Panc1 (cell line): ENCODE measurements at regions not wholly inside any gene's neighbourhood (a gene's known extent, or its start where the extent isn't known, plus 50 kb on each side); places are given as distances from the start of the nearest gene placed in this dataset.

ENCODE experiments used
- POLR2AphosphoS5 ChIP-seq: IDR thresholded peaks from 2 replicates; pipeline ENCODE4 v1.6.1; 2012; ENCODE audit warnings: mild to moderate bottlenecking, low read depth, low read length, moderate library complexity
- TF ChIP-seq, protein P1 (sequence below): fragments of 450-650 bp; IDR thresholded peaks from 2 replicates; pipeline ENCODE4 v1.5.1; 2017; ENCODE audit warnings: mild to moderate bottlenecking
- TF ChIP-seq, protein P2 (sequence below), 2 experiments: IDR thresholded peaks; 2 replicates each; pipeline ENCODE4 v1.6.1; 2011 to 2012; ENCODE audit warnings: low read depth in 2 of 2, control low read depth in 1 of 2, low read length in 1 of 2, mild to moderate bottlenecking in 1 of 2, moderate library complexity in 1 of 2; ENCODE audit not compliant: insufficient read depth in 1 of 2

DNA sequence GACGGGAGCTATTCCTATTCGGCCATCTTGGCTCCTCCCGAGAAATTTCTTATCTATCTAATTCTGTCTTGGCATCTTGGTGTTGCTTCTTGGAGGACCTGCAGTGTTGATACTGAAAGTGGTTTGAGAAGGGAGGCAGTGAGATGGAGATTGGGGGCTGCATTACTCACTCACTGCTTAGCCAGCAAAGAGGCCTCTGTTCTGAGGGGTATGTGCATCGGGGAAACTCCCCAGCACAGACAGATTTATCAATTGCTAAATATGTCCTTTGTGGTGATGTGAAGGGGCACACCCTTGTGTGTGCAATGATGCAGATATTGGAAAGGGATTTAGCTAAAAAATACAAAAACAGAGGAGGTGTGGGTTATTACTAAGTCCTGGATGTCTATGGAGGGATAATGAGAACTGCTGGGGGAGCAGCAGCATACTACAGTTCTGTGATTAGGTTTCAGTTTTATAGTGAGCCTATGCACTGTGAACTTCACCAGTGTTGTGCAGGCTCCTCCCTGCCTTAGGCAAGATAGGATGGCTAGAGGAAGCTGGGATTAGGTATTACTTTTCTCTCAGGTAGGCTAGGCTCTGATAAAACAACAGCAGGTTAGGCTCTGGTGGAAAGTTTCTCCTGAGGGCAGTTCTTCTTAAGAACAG lies 279.0 kb downstream of the HS3ST1 start:
- TF ChIP-seq, protein P1, sequence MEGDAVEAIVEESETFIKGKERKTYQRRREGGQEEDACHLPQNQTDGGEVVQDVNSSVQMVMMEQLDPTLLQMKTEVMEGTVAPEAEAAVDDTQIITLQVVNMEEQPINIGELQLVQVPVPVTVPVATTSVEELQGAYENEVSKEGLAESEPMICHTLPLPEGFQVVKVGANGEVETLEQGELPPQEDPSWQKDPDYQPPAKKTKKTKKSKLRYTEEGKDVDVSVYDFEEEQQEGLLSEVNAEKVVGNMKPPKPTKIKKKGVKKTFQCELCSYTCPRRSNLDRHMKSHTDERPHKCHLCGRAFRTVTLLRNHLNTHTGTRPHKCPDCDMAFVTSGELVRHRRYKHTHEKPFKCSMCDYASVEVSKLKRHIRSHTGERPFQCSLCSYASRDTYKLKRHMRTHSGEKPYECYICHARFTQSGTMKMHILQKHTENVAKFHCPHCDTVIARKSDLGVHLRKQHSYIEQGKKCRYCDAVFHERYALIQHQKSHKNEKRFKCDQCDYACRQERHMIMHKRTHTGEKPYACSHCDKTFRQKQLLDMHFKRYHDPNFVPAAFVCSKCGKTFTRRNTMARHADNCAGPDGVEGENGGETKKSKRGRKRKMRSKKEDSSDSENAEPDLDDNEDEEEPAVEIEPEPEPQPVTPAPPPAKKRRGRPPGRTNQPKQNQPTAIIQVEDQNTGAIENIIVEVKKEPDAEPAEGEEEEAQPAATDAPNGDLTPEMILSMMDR: no peak
- TF ChIP-seq, protein P2, sequence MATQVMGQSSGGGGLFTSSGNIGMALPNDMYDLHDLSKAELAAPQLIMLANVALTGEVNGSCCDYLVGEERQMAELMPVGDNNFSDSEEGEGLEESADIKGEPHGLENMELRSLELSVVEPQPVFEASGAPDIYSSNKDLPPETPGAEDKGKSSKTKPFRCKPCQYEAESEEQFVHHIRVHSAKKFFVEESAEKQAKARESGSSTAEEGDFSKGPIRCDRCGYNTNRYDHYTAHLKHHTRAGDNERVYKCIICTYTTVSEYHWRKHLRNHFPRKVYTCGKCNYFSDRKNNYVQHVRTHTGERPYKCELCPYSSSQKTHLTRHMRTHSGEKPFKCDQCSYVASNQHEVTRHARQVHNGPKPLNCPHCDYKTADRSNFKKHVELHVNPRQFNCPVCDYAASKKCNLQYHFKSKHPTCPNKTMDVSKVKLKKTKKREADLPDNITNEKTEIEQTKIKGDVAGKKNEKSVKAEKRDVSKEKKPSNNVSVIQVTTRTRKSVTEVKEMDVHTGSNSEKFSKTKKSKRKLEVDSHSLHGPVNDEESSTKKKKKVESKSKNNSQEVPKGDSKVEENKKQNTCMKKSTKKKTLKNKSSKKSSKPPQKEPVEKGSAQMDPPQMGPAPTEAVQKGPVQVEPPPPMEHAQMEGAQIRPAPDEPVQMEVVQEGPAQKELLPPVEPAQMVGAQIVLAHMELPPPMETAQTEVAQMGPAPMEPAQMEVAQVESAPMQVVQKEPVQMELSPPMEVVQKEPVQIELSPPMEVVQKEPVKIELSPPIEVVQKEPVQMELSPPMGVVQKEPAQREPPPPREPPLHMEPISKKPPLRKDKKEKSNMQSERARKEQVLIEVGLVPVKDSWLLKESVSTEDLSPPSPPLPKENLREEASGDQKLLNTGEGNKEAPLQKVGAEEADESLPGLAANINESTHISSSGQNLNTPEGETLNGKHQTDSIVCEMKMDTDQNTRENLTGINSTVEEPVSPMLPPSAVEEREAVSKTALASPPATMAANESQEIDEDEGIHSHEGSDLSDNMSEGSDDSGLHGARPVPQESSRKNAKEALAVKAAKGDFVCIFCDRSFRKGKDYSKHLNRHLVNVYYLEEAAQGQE (IDR thresholded peaks at IDR 0.05; ENCODE audit: insufficient read depth in 1 of 2, low read depth in 2 of 2, low read length in 1 of 2): no peak
- TF ChIP-seq POLR2AphosphoS5: no peak
